ENCODE measurements at regions not wholly inside any gene's neighbourhood (a gene's known extent, or its start where the extent isn't known, plus 50 kb on each side); places are given as distances from the start of the nearest gene placed in this dataset.

GRCh38 chr9:78505546-78505945 lies 208.6 kb downstream of the PSAT1 start:
- no peaks in the 10 kb centered on the region for H3K9me3 ChIP-seq
- no peak overlapping the region for H3K4me3 ChIP-seq
- H3K27ac ChIP-seq, result no peak overlapping the region
- intact Hi-C loops (cut with DNase I; ENCODE audit: low total_unique reads), result loop anchor here (5.0 kb wide), 1 partner anchor 707 kb away; no protein-coding TSS in a partner anchor
- H3K4me1 ChIP-seq, result no peaks in the 10 kb centered on the region
- H3K27me3 ChIP-seq, result no peaks in the 10 kb centered on the region
- H3K36me3 ChIP-seq, result no peaks in the 10 kb centered on the region
- TF ChIP-seq CTCF (IDR thresholded peaks at IDR 0.05) (no peak), POLR2AphosphoS5 (IDR thresholded peaks at IDR 0.05) (no peak), POLR2A (IDR thresholded peaks at IDR 0.05) (no peak)
- no peak for DNase-seq (ENCODE audit: low spot score in 2 of 2)

- no peaks in the 10 kb centered on the region for H3K36me3 ChIP-seq
- H3K4me3 ChIP-seq, result no peak overlapping the region
- no peak overlapping the region for H3K27ac ChIP-seq
- TF ChIP-seq POLR2AphosphoS5 (IDR thresholded peaks at IDR 0.05) (no peak), POLR2A (IDR thresholded peaks at IDR 0.05) (no peak), CTCF (IDR thresholded peaks at IDR 0.05) (no peak)
- no peaks in the 10 kb centered on the region for H3K9me3 ChIP-seq
- DNase-seq (ENCODE audit: low spot score in 2 of 2), result no peak
- intact Hi-C loops (cut with DNase I; ENCODE audit: low total_unique reads), result loop anchor here (5.0 kb wide), 1 partner anchor 705 kb away; no protein-coding TSS in a partner anchor
- H3K4me1 ChIP-seq, result no peaks in the 10 kb centered on the region
- no peaks in the 10 kb centered on the region for H3K27me3 ChIP-seq
Observed at GRCh38 chr9:78507037-78507436, 210.1 kb downstream of the PSAT1 start.

- intact Hi-C loops (cut with DNase I; ENCODE audit: low total_unique reads), result no loop called here
- DNase-seq (ENCODE audit: low spot score in 2 of 2), result no peak
Observed at GRCh38 chr9:78510035-78510434, 213.1 kb downstream of the PSAT1 start.

GRCh38 chr9:78515108-78515507 lies 218.2 kb downstream of the PSAT1 start:
- DNase-seq (ENCODE audit: low spot score in 2 of 2), result no peak
- H3K27me3 ChIP-seq, result no peaks in the 10 kb centered on the region
- no peak overlapping the region for H3K27ac ChIP-seq
- intact Hi-C loops (cut with DNase I; ENCODE audit: low total_unique reads), result no loop called here
- H3K4me3 ChIP-seq, result no peak overlapping the region
- TF ChIP-seq POLR2AphosphoS5 (IDR thresholded peaks at IDR 0.05) (no peak), POLR2A (IDR thresholded peaks at IDR 0.05) (no peak), CTCF (IDR thresholded peaks at IDR 0.05) (no peak)
- H3K4me1 ChIP-seq, result no peaks in the 10 kb centered on the region
- no peaks in the 10 kb centered on the region for H3K36me3 ChIP-seq
- H3K9me3 ChIP-seq, result peaks cover 8 to 22% of the 10 kb centered on the region in 2 donors

More at GRCh38 chr9:78510035-78510434, 213.1 kb downstream of the PSAT1 start:
- Histone ChIP-seq H3K27me3 (no peaks in the 10 kb centered on the region), H3K36me3 (no peaks in the 10 kb centered on the region), H3K4me1 (no peaks in the 10 kb centered on the region), H3K4me3 (no peak overlapping the region), H3K9me3 (no peaks in the 10 kb centered on the region), H3K27ac (no peak overlapping the region)
- TF ChIP-seq POLR2AphosphoS5 (IDR thresholded peaks at IDR 0.05) (no peak), CTCF (IDR thresholded peaks at IDR 0.05) (no peak), POLR2A (IDR thresholded peaks at IDR 0.05) (no peak)

GRCh38 chr9:78519786-78520185 lies 222.9 kb downstream of the PSAT1 start:
- no peaks in the 10 kb centered on the region for H3K4me1 ChIP-seq
- TF ChIP-seq CTCF (IDR thresholded peaks at IDR 0.05) (no peak), POLR2A (IDR thresholded peaks at IDR 0.05) (no peak), POLR2AphosphoS5 (IDR thresholded peaks at IDR 0.05) (no peak)
- no peak overlapping the region for H3K27ac ChIP-seq
- no peaks in the 10 kb centered on the region for H3K36me3 ChIP-seq
- no peak overlapping the region for H3K4me3 ChIP-seq
- H3K27me3 ChIP-seq, result no peaks in the 10 kb centered on the region
- intact Hi-C loops (cut with DNase I; ENCODE audit: low total_unique reads), result no loop called here
- DNase-seq (ENCODE audit: low spot score in 2 of 2), result no peak
- peaks cover 15 to 41% of the 10 kb centered on the region in 2 donors for H3K9me3 ChIP-seq

All from breast epithelium (tissue), 4 donors.